GM10266 (cell line): ENCODE measurements at regions not wholly inside any gene's neighbourhood (a gene's known extent, or its start where the extent isn't known, plus 50 kb on each side); places are given as distances from the start of the nearest gene placed in this dataset.
"Not testable (repeated sequence)": the region's sequence is repeated elsewhere in the genome, so short reads cannot be mapped to it uniquely, and the experiment has no call there.

ENCODE experiments used
- DNase-seq: peaks from one replicate; pipeline ENCODE4 v3.0.0; 2012; ENCODE audit errors: extremely low spot score
- TF ChIP-seq, protein P1 (sequence below): IDR thresholded peaks from 2 replicates; pipeline ENCODE4 v1.5.1; 2012; ENCODE audit warnings: mild to moderate bottlenecking, low read depth; ENCODE audit not compliant: control insufficient read depth, insufficient read depth; ENCODE audit errors: missing control alignments

DNA sequence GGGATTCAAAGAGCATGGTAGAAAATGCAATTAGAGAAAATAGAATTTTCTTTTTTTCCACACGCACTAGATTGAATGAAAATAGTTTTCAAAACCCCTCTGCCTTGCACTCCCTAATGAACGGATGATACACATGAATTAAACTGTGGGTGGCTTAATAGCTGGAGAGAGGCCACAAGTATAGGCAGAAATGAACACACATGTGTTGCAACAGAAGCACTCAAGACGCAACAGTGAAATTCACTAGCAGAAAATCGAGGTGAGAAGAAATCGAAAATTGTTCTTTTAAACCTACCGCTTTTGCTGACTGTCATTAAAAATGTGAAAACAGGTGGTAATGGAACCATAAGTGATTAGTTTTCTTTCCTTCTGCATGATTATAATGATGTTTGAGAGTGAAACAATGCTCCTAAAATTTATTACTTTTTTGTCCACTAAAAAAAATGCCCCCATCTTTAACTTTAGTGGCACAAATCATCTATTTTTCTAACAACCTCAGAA, 59.3 kb upstream of the GPCPD1 start:
- DNase-seq: no peak
- TF ChIP-seq, protein P1, sequence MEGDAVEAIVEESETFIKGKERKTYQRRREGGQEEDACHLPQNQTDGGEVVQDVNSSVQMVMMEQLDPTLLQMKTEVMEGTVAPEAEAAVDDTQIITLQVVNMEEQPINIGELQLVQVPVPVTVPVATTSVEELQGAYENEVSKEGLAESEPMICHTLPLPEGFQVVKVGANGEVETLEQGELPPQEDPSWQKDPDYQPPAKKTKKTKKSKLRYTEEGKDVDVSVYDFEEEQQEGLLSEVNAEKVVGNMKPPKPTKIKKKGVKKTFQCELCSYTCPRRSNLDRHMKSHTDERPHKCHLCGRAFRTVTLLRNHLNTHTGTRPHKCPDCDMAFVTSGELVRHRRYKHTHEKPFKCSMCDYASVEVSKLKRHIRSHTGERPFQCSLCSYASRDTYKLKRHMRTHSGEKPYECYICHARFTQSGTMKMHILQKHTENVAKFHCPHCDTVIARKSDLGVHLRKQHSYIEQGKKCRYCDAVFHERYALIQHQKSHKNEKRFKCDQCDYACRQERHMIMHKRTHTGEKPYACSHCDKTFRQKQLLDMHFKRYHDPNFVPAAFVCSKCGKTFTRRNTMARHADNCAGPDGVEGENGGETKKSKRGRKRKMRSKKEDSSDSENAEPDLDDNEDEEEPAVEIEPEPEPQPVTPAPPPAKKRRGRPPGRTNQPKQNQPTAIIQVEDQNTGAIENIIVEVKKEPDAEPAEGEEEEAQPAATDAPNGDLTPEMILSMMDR: no peak

DNA sequence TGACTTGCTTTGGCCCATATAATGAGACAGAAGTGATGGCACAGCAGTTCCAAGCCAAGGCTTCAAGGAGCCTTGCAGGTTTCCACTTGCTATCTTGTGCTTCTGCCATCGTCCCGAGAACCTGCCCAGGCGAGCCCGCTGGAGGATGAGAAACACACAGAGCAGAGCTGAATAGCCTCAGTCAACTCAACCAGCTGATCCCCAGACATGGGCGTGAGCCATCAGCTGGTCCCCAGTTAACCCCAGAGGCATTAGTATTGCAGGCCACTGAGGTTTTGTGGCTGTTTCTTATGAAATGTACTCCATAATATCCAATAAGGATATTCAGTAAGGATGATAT, 57.7 kb upstream of the GPCPD1 start:
- DNase-seq: no peak
- TF ChIP-seq, protein P1: no peak

DNA sequence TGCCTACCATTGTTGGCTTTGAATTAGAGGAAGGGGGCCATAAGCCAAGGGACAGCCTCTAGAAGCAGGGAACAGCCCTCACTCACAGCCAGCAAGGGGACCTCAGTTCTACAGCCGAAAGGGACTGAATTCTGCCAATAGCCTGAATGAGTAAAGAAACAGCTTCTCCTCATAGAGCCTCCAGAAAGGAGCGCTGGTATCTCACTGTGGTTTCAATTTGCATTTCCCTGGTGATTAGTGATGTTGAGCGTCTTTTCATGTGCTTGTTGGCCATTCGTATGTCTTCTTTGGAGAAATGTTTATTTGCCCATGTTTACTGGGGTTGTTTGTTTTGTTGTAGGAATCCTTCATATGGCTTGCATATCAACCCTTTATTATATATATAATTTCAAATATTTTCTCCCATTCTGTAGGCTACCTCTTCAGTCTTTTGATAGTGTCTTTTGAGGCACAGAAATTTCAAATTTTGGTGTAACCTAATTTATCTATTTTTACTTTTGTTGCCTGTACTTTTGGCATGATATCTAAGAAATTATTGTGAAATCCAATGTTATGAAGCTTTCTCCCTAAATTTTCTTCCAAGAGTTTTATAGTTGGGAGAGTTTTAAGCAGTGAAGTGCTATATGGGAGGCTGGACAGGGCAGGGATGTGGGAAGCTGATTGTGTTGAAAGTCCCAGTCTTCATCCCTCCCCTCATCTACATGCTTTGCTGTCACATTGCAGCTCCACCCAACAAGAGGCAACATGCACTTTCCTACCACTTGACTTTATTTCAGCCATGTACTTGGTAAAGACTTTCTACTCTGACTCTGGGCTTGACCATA, 57.1 kb upstream of the GPCPD1 start:
- TF ChIP-seq, protein P1: no peak
- DNase-seq: no peak

DNA sequence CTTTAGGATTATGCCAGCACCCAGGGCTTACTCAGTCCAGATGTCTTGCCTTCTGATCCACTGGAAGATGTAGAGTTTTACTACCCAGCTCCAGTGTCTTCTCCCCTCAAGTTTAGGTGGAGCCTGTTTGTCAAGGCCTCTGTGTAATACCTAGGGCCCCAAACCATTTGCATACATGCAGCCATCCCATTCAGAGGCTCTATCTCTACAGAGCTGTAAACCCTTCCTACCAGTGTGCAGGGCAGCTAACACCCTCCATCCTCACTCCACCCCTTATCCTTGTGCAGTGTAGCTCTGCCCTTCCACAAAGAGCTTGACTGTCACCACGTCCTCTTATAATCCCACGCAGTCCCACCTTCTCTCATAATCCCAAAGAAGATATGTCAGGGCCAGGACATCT, 54.6 kb upstream of the GPCPD1 start:
- TF ChIP-seq, protein P1: no peak
- DNase-seq: no peak

DNA sequence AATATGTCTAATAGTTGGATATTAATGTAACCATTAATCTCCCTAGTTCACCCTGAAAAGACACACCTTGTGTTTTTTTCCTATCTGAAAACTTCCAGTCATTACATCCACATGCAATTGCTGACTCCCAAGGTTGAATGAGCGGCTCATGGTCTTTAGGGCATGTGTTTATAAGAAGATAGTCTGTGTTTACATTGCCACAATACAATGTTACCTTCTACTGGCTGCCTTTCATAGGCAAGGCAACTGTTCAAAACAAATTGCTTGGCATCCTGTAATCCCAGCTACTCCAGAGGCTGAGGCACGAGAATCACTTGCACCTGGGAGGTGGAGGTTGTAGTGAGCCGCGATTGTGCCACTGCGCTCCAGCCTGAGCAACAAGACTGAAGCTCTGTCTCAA, 52.6 kb upstream of the GPCPD1 start:
- TF ChIP-seq, protein P1: no peak
- DNase-seq: no peak

DNA sequence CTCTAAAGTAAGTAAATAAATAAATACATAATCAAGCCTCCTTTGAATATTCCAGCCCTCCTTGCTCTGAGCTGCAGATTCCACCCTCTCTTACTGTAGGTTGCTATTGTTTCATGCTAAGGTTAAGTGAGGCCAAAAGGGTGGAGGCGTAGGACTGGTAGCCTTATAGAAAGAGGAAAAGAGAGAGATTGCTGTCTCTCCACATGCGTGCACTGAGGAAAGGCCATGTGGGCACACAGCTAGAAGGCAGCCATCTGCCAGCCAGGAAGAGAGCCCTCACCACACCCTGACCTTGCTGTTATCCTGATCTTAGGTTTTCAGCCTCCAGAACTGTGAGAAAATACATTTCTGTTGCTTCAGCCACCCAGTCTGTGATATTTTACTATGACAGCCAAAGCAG, 52.0 kb upstream of the GPCPD1 start:
- DNase-seq: no peak
- TF ChIP-seq, protein P1: no peak

DNA sequence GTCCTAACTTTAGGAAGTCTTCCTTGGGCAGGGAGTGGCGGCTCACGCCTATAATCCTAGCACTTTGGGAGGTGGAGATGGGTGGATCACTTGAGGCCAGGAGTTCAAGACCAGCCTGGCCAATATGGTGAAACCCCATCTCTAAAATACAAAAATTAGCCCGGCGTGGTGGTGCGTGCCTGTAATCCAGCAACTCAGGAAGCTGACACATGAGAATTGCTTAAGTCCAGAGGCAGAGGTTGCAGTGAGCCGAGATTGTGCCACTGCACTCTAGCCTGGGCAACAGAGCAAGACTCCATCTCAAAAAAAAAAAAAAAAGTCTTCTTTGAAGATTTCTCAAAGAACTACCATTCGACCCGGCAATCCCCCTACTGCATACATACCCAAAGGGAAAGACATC, 50.0 kb upstream of the GPCPD1 start:
- DNase-seq: not testable (repeated sequence)
